Activated B cell treated with CpG ODN at 0.5 μM for 24 hours (primary cell): ENCODE measurements at regions not wholly inside any gene's neighbourhood (a gene's known extent, or its start where the extent isn't known, plus 50 kb on each side); places are given as distances from the start of the nearest gene placed in this dataset.

Experiments used
- ATAC-seq: fragments of 200-7000 bp; cut with Tn5 transposase; one replicate; pipeline ENCODE4 v1.10.0; 2021; ENCODE audit warnings: low read depth, mild to moderate bottlenecking, moderate library complexity
- CTCF ChIA-PET: fragments of 350-600 bp; sonication (Branson Sonifier 250); formaldehyde crosslinking; loops from one replicate; lab custom pipeline; 2021; ENCODE audit warnings: antibody characterized with exemption; lab: Charles Lee
- POLR2A ChIA-PET: fragments of 350-600 bp; sonication (Branson Sonifier 250); formaldehyde crosslinking; loops from one replicate; lab custom pipeline; 2021; ENCODE audit warnings: antibody characterized with exemption; lab: Charles Lee
- DNase-seq: peaks from one replicate; pipeline ENCODE4 v3.0.0; 2022
- H3K27ac Mint-ChIP-seq: one replicate; pipeline ENCODE4 v1.8.0; 2020; ENCODE audit warnings: mixed read lengths
- H3K27me3 Mint-ChIP-seq: one replicate; pipeline ENCODE4 v1.8.0; 2021; ENCODE audit warnings: mixed read lengths
- H3K36me3 Mint-ChIP-seq: one replicate; pipeline ENCODE4 v1.8.0; 2021; ENCODE audit warnings: low read depth, mixed read lengths
- H3K4me1 Mint-ChIP-seq: one replicate; pipeline ENCODE4 v1.8.0; 2021; ENCODE audit warnings: mixed read lengths
- H3K4me3 Mint-ChIP-seq: one replicate; pipeline ENCODE4 v1.8.0; 2020; ENCODE audit warnings: mild to moderate bottlenecking, mixed read lengths
- H3K9me3 Mint-ChIP-seq: one replicate; pipeline ENCODE4 v1.8.0; 2020; ENCODE audit warnings: mixed read lengths
- intact Hi-C: fragments of 100-400 bp; cut with micrococcal nuclease; formaldehyde crosslinking; loops from one replicate; pipeline ENCODE4 v1.15.1; 2024
- TF ChIP-seq, protein P1 (sequence below): fragments of 200-600 bp; IDR thresholded peaks from one replicate; pipeline ENCODE4 v1.8.0; 2022; ENCODE audit warnings: antibody characterized with exemption, mild to moderate bottlenecking

DNA sequence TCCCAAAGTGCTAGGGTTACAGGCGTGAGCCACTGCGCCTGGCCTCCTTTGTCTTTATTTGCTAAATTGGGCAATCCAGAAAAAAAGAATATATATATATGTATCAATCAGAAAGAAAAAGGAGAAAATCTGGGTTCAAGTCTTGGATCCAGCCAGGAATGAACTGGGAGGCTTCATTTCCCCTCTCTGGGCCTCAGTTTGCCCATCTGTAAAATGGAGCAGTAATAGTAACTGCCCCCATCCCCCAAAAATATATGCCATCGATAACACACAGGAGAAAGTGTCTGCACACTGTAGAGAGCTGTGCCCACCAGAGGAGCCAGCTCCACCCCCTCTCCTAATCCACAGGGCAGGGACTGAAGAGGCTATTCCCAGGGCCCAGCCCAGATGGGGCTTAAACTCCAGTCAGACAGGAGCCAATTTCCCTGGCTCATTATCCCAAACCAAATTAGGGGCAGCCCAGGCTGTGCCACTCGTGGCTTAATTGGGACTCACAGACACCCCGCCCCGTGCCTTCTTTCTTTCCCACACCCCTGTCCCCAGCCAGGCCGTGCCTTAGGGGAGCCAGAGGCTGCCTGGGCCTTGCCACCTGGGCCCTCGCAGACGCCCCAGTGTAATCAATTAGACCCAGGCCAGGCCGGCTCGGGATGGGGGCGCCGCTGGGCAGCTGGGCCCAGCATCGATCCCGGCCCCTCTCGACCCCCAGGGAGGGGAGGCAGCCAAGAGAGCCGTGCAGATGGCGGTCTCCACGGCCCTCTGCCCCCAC, 171.5 kb downstream of the MN1 start:
- POLR2A ChIA-PET: no interaction called here
- no peaks in the 10 kb centered on the region for H3K36me3 Mint-ChIP-seq

DNA sequence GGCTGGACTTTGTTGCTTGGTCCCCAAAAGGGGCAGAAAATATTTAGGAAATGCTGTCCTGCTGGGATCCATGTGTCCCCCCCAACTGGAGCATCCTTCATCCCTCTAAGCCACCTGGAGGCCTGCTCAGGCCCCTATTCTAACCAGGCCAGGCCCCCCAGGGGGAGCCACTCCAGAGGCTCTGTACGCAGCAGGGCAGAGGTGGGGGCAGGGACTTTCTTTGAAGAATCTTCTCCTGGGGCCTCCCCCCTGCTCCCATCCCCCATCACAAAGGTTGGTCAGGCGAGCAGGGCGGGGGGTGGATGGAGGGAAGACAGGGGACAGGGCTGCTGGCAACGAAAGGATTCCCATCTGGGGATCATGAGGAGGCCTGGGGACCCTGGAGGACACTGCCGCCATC, 170.8 kb downstream of the MN1 start:
- H3K4me1 Mint-ChIP-seq: no peaks in the 10 kb centered on the region
- TF ChIP-seq, protein P1, sequence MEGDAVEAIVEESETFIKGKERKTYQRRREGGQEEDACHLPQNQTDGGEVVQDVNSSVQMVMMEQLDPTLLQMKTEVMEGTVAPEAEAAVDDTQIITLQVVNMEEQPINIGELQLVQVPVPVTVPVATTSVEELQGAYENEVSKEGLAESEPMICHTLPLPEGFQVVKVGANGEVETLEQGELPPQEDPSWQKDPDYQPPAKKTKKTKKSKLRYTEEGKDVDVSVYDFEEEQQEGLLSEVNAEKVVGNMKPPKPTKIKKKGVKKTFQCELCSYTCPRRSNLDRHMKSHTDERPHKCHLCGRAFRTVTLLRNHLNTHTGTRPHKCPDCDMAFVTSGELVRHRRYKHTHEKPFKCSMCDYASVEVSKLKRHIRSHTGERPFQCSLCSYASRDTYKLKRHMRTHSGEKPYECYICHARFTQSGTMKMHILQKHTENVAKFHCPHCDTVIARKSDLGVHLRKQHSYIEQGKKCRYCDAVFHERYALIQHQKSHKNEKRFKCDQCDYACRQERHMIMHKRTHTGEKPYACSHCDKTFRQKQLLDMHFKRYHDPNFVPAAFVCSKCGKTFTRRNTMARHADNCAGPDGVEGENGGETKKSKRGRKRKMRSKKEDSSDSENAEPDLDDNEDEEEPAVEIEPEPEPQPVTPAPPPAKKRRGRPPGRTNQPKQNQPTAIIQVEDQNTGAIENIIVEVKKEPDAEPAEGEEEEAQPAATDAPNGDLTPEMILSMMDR: no peak
- ChIA-PET POLR2A (no interaction called here), CTCF (no interaction called here)
- no peak for DNase-seq
- H3K27me3 Mint-ChIP-seq: peaks cover 9% of the 10 kb centered on the region
- no peaks in the 10 kb centered on the region for H3K36me3 Mint-ChIP-seq
- peaks cover 3% of the 10 kb centered on the region for H3K9me3 Mint-ChIP-seq
- intact Hi-C loops: no loop called here
- ATAC-seq: no peak
- no peak overlapping the region for H3K4me3 Mint-ChIP-seq
- no peak overlapping the region for H3K27ac Mint-ChIP-seq

More for the DNA sequence above, 171.5 kb downstream of the MN1 start:
- H3K9me3 Mint-ChIP-seq: peaks cover 3% of the 10 kb centered on the region
- H3K4me3 Mint-ChIP-seq: no peak overlapping the region
- no peak for DNase-seq
- intact Hi-C loops: no loop called here
- TF ChIP-seq, protein P1: no peak
- no peak overlapping the region for H3K27ac Mint-ChIP-seq
- CTCF ChIA-PET: no interaction called here
- peaks cover 9% of the 10 kb centered on the region for H3K27me3 Mint-ChIP-seq
- H3K4me1 Mint-ChIP-seq: no peaks in the 10 kb centered on the region
- ATAC-seq: no peak

DNA sequence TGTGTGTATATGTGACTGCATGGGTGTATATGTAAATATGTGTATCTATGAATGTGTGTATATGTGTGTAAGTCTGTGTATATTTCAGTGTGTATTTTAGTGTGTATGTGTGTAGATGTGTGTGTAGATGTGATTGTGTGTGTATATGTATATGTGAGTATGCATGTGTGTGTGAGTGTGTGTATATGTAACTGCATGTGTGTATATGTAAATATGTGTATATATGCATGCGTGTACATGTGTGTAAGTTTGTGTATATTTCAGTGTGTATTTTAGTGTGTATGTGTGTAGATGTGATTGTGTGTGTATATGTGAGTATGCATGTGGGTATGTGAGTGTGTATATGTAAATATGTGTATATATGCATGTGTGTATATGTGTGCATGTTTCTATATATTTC, 169.9 kb downstream of the MN1 start:
- no peaks in the 10 kb centered on the region for H3K4me1 Mint-ChIP-seq
- POLR2A ChIA-PET: no interaction called here
- H3K27ac Mint-ChIP-seq: no peak overlapping the region
- H3K9me3 Mint-ChIP-seq: peaks cover 3% of the 10 kb centered on the region
- H3K4me3 Mint-ChIP-seq: no peak overlapping the region
- ATAC-seq (no peak), DNase-seq (no peak)
- CTCF ChIA-PET: no interaction called here
- H3K36me3 Mint-ChIP-seq: no peaks in the 10 kb centered on the region
- peaks cover 9% of the 10 kb centered on the region for H3K27me3 Mint-ChIP-seq
- intact Hi-C loops: no loop called here
- TF ChIP-seq, protein P1: no peak

GRCh38 chr22:27632451-27633295, 168.9 kb downstream of the MN1 start:
- DNase-seq (no peak), ATAC-seq (no peak)
- TF ChIP-seq, protein P1: no peak
- ChIA-PET CTCF (no interaction called here), POLR2A (no interaction called here)
- peaks cover 3% of the 10 kb centered on the region for H3K9me3 Mint-ChIP-seq
- H3K4me1 Mint-ChIP-seq: no peaks in the 10 kb centered on the region
- H3K36me3 Mint-ChIP-seq: no peaks in the 10 kb centered on the region
- intact Hi-C loops: no loop called here
- H3K4me3 Mint-ChIP-seq: no peak overlapping the region
- no peak overlapping the region for H3K27ac Mint-ChIP-seq
- H3K27me3 Mint-ChIP-seq: peaks cover 9% of the 10 kb centered on the region

DNA sequence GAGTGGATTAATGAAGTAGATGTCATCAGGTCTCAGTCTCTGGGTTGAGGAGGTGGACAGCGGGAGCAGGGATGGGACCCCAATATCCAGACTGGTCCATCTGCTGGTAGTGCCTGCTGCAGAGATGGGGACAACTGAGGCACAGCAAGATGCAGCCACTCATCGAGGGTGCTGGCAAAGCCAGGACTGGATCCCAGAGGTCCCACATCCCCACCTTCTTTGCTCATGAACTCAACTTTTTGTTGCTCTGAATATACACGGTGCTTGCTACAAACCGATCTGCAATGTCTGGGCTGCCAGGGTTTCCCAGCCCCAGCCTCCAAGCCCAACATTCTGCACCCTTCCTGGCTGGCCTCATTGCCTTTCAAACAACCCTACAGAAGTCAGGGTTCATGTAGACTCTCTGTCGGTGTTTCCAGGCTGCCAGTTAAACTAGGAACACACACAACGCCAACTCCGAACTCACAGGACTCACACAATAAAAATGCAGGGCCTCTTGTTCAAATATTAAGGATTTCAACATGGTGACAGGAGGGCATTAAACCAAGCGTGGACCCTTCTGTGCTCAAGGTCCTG, 168.2 kb downstream of the MN1 start:
- no peaks in the 10 kb centered on the region for H3K4me1 Mint-ChIP-seq
- peaks cover 3% of the 10 kb centered on the region for H3K9me3 Mint-ChIP-seq
- H3K4me3 Mint-ChIP-seq: no peak overlapping the region
- TF ChIP-seq, protein P1: no peak
- peaks cover 9% of the 10 kb centered on the region for H3K27me3 Mint-ChIP-seq
- CTCF ChIA-PET: no interaction called here
- no peaks in the 10 kb centered on the region for H3K36me3 Mint-ChIP-seq
- intact Hi-C loops: no loop called here
- no peak for ATAC-seq
- H3K27ac Mint-ChIP-seq: no peak overlapping the region
- DNase-seq: no peak
- POLR2A ChIA-PET: no interaction called here
